Transverse colon (tissue), 4 donors: ENCODE measurements at regions not wholly inside any gene's neighbourhood (a gene's known extent, or its start where the extent isn't known, plus 50 kb on each side); places are given as distances from the start of the nearest gene placed in this dataset.

Source experiments
- EP300 ChIP-seq: sonication (generic); formaldehyde crosslinking; IDR thresholded peaks from one replicate; pipeline ENCODE4 v1.6.1; 2017; ENCODE audit warnings: antibody characterized with exemption, low read depth
- POLR2A ChIP-seq: fragments of 450-650 bp; IDR thresholded peaks from one replicate; pipeline ENCODE4 v1.6.1; 2016; ENCODE audit warnings: antibody characterized with exemption, mild to moderate bottlenecking, moderate library complexity
- POLR2AphosphoS5 ChIP-seq, 3 donors: sonication (generic); formaldehyde crosslinking; IDR thresholded peaks; one replicate each; pipeline ENCODE4 v1.6.1; 2016; ENCODE audit warnings: antibody characterized with exemption in 3 of 3
- TF ChIP-seq, protein P1 (sequence below), 5 experiments: fragments of 200-600 bp in 3 of 5; fragments of 450-650 bp in 2 of 5; sonication (generic) in 3 of 5; IDR thresholded peaks; 1 replicate in 2 of 5; 2 replicates in 3 of 5; pipeline ENCODE4 v1.5.1; 2016 to 2017; ENCODE audit warnings: antibody characterized with exemption in 5 of 5, inconsistent platforms in 3 of 5, mild to moderate bottlenecking in 2 of 5, moderate library complexity in 1 of 5

GRCh38 chr9:100914266-100914665 is 114.3 kb upstream of the PLPPR1 start:
- TF ChIP-seq, protein P1, sequence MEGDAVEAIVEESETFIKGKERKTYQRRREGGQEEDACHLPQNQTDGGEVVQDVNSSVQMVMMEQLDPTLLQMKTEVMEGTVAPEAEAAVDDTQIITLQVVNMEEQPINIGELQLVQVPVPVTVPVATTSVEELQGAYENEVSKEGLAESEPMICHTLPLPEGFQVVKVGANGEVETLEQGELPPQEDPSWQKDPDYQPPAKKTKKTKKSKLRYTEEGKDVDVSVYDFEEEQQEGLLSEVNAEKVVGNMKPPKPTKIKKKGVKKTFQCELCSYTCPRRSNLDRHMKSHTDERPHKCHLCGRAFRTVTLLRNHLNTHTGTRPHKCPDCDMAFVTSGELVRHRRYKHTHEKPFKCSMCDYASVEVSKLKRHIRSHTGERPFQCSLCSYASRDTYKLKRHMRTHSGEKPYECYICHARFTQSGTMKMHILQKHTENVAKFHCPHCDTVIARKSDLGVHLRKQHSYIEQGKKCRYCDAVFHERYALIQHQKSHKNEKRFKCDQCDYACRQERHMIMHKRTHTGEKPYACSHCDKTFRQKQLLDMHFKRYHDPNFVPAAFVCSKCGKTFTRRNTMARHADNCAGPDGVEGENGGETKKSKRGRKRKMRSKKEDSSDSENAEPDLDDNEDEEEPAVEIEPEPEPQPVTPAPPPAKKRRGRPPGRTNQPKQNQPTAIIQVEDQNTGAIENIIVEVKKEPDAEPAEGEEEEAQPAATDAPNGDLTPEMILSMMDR (IDR thresholded peaks at IDR 0.05): no peak
- TF ChIP-seq EP300 (no peak), POLR2A (no peak), POLR2AphosphoS5 (IDR thresholded peaks at IDR 0.05) (no peak)
